Caco-2 (cell line): ENCODE measurements at regions not wholly inside any gene's neighbourhood (a gene's known extent, or its start where the extent isn't known, plus 50 kb on each side); places are given as distances from the start of the nearest gene placed in this dataset.
"Not testable (repeated sequence)": the region's sequence is repeated elsewhere in the genome, so short reads cannot be mapped to it uniquely, and the experiment has no call there.

Experiments used
- BruUV-seq: library from RNA; stranded (reverse); fragments of 400-500 nt; replicated peaks from 2 replicates; lab custom pipeline; 2021; lab: Mats Ljungman, UMichigan
- CTCF ChIA-PET: fragments of 300-600 bp; sonication (Branson Sonifier 250); formaldehyde crosslinking; loops from one replicate; lab custom pipeline; 2022; ENCODE audit warnings: antibody characterized with exemption; lab: Charles Lee
- POLR2A ChIA-PET: fragments of 300-600 bp; sonication (Branson Sonifier 250); formaldehyde crosslinking; loops from one replicate; lab custom pipeline; 2022; ENCODE audit warnings: antibody characterized with exemption; lab: Charles Lee
- DNase-seq, 2 experiments: peaks; one replicate each; pipeline versions ENCODE4 v3.0.0 to v3.0.0-alpha.2; 2020 to 2022
- H3K27me3 ChIP-seq: replicated peaks from 2 replicates; pipeline ENCODE4 v1.6.0; 2011; ENCODE audit warnings: low read length; ENCODE audit not compliant: control insufficient read depth, insufficient read depth
- H3K36me3 ChIP-seq: 2 replicates; pipeline ENCODE4 v1.5.1; 2011; ENCODE audit warnings: low read length; ENCODE audit not compliant: control insufficient read depth, insufficient read depth
- H3K4me1 ChIP-seq: fragments of 250-450 bp; sonication (Bioruptor Pico); 2 replicates; pipeline ENCODE4 v1.5.1; 2020; ENCODE audit warnings: mild to moderate bottlenecking
- H3K4me3 ChIP-seq: 2 replicates; pipeline ENCODE4 v1.5.1; 2011; ENCODE audit warnings: low read depth, mild to moderate bottlenecking, control low read depth, low read length
- H3K9me3 ChIP-seq: fragments of 250-450 bp; sonication (Bioruptor Pico); 2 replicates; pipeline ENCODE4 v1.5.1; 2020; ENCODE audit warnings: mild to moderate bottlenecking, moderate library complexity
- H3K27ac Mint-ChIP-seq: one replicate; pipeline ENCODE4 v1.8.0; 2022; ENCODE audit warnings: mixed read lengths; ENCODE audit not compliant: unreplicated experiment
- H3K27me3 Mint-ChIP-seq: one replicate; pipeline ENCODE4 v1.8.0; 2022; ENCODE audit warnings: mixed read lengths; ENCODE audit not compliant: insufficient read depth, unreplicated experiment
- H3K36me3 Mint-ChIP-seq: one replicate; pipeline ENCODE4 v1.8.0; 2022; ENCODE audit warnings: mild to moderate bottlenecking, mixed read lengths; ENCODE audit not compliant: insufficient read depth, unreplicated experiment
- H3K4me1 Mint-ChIP-seq: one replicate; pipeline ENCODE4 v1.8.0; 2022; ENCODE audit warnings: low read depth, mixed read lengths; ENCODE audit not compliant: unreplicated experiment
- H3K4me3 Mint-ChIP-seq: one replicate; pipeline ENCODE4 v1.8.0; 2022; ENCODE audit warnings: mild to moderate bottlenecking, moderate library complexity, mixed read lengths; ENCODE audit not compliant: unreplicated experiment
- H3K9me3 Mint-ChIP-seq: one replicate; pipeline ENCODE4 v1.8.0; 2022; ENCODE audit warnings: mixed read lengths; ENCODE audit not compliant: unreplicated experiment
- intact Hi-C: fragments of 100-400 bp; cut with micrococcal nuclease; formaldehyde crosslinking; loops from one replicate; pipeline ENCODE4 v1.10.0; 2022; ENCODE audit not compliant: unreplicated experiment
- TF ChIP-seq, protein P1 (sequence below), 2 experiments: fragments of 200-600 bp in 1 of 2; IDR thresholded peaks; 1 replicate in 1 of 2; 2 replicates in 1 of 2; pipeline versions ENCODE4 v1.5.1 to v1.8.0; 2011 to 2022; ENCODE audit warnings: antibody characterized with exemption in 1 of 2, control low read depth in 1 of 2, inconsistent platforms in 1 of 2, low read depth in 1 of 2, low read length in 1 of 2, mild to moderate bottlenecking in 1 of 2, moderate library complexity in 1 of 2; ENCODE audit not compliant: insufficient read depth in 1 of 2, severe bottlenecking in 1 of 2, unreplicated experiment in 1 of 2

GRCh38 chr6:150503586-150504339 lies 95.9 kb upstream of the PLEKHG1 start:
- no peak overlapping the region for H3K4me3 Mint-ChIP-seq
- intact Hi-C loops = no loop called here
- no peaks in the 10 kb centered on the region for H3K9me3 Mint-ChIP-seq
- POLR2A ChIA-PET = no interaction called here
- no peaks in the 10 kb centered on the region for H3K27me3 Mint-ChIP-seq
- no peak for DNase-seq
- TF ChIP-seq, protein P1, sequence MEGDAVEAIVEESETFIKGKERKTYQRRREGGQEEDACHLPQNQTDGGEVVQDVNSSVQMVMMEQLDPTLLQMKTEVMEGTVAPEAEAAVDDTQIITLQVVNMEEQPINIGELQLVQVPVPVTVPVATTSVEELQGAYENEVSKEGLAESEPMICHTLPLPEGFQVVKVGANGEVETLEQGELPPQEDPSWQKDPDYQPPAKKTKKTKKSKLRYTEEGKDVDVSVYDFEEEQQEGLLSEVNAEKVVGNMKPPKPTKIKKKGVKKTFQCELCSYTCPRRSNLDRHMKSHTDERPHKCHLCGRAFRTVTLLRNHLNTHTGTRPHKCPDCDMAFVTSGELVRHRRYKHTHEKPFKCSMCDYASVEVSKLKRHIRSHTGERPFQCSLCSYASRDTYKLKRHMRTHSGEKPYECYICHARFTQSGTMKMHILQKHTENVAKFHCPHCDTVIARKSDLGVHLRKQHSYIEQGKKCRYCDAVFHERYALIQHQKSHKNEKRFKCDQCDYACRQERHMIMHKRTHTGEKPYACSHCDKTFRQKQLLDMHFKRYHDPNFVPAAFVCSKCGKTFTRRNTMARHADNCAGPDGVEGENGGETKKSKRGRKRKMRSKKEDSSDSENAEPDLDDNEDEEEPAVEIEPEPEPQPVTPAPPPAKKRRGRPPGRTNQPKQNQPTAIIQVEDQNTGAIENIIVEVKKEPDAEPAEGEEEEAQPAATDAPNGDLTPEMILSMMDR (IDR thresholded peaks at IDR 0.05; ENCODE audit: insufficient read depth in 1 of 2, low read depth in 1 of 2, low read length in 1 of 2, severe bottlenecking in 1 of 2, unreplicated experiment in 1 of 2) = no peak
- no peak overlapping the region for H3K27ac Mint-ChIP-seq
- no peaks in the 10 kb centered on the region for H3K4me1 ChIP-seq
- peaks cover 5% of the 10 kb centered on the region; the same call in 1 of the 2 replicates for H3K9me3 ChIP-seq
- no peak overlapping the region for H3K4me3 ChIP-seq
- no peaks in the 10 kb centered on the region for H3K36me3 Mint-ChIP-seq
- H3K27me3 ChIP-seq = no peaks in the 10 kb centered on the region
- H3K36me3 ChIP-seq = no peaks in the 10 kb centered on the region
- no TSS peak for BruUV-seq
- H3K4me1 Mint-ChIP-seq = no peaks in the 10 kb centered on the region
- CTCF ChIA-PET = no interaction called here

- DNase-seq, POLR2A ChIA-PET, H3K9me3 ChIP-seq: not testable (repeated sequence)
Measured at GRCh38 chr6:150507361-150507760, 92.3 kb upstream of the PLEKHG1 start.

DNA sequence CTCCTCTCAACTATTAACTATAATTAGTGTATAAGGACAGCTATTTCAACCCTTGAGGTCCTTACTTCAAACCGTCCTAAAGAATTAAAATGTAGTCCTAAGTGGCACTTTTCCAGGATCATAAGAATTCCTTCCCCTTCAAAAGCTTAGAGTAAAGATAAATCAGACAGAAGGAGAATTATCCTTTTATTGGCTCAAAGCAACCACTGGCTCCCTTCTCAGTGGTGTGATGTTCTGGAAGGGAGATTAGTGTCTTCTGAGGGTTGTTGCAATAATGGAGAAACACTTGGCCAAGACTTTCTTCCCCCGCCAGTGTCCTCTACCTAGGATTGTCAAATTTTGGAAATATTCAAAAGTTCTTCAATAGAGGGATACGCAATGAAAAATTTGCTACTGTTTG lies 89.1 kb upstream of the PLEKHG1 start:
- Histone ChIP-seq H3K36me3 (no peaks in the 10 kb centered on the region), H3K9me3 (no peaks in the 10 kb centered on the region), H3K4me1 (peaks cover 13% of the 10 kb centered on the region), H3K4me3 (no peak overlapping the region), H3K27me3 (no peaks in the 10 kb centered on the region)
- TF ChIP-seq, protein P1 (IDR thresholded peaks at IDR 0.05; ENCODE audit: insufficient read depth in 1 of 2, low read depth in 1 of 2, low read length in 1 of 2, severe bottlenecking in 1 of 2, unreplicated experiment in 1 of 2) = no peak
- H3K4me1 Mint-ChIP-seq = peaks cover 12% of the 10 kb centered on the region
- no peak overlapping the region for H3K27ac Mint-ChIP-seq
- BruUV-seq = no TSS peak
- peaks cover 8% of the 10 kb centered on the region for H3K36me3 Mint-ChIP-seq
- CTCF ChIA-PET = no interaction called here
- intact Hi-C loops = no loop called here
- DNase-seq = no peak
- no peak overlapping the region for H3K4me3 Mint-ChIP-seq
- POLR2A ChIA-PET = no interaction called here
- H3K27me3 Mint-ChIP-seq = no peaks in the 10 kb centered on the region
- H3K9me3 Mint-ChIP-seq = no peaks in the 10 kb centered on the region

More at GRCh38 chr6:150507361-150507760, 92.3 kb upstream of the PLEKHG1 start:
- H3K36me3 Mint-ChIP-seq, H3K27ac Mint-ChIP-seq, BruUV-seq, H3K27me3 ChIP-seq, H3K4me3 ChIP-seq, H3K27me3 Mint-ChIP-seq, H3K4me1 ChIP-seq, H3K36me3 ChIP-seq, intact Hi-C loops, H3K4me3 Mint-ChIP-seq, H3K9me3 Mint-ChIP-seq, CTCF ChIA-PET, H3K4me1 Mint-ChIP-seq: not testable (repeated sequence)
